HK-2 (cell line): ENCODE measurements at regions not wholly inside any gene's neighbourhood (a gene's known extent, or its start where the extent isn't known, plus 50 kb on each side); places are given as distances from the start of the nearest gene placed in this dataset.
A peak's percentile ranks its signal among the peaks of the same experiment; 100 is the strongest.

ENCODE experiments used
- DNase-seq: peaks from one replicate; pipeline ENCODE4 v3.0.0-alpha.2; 2018; ENCODE audit not compliant: unreplicated experiment

GRCh38 chr4:133887723-133888122, 313.9 kb downstream of the PABPC4L start:
- no peak for DNase-seq

DNA sequence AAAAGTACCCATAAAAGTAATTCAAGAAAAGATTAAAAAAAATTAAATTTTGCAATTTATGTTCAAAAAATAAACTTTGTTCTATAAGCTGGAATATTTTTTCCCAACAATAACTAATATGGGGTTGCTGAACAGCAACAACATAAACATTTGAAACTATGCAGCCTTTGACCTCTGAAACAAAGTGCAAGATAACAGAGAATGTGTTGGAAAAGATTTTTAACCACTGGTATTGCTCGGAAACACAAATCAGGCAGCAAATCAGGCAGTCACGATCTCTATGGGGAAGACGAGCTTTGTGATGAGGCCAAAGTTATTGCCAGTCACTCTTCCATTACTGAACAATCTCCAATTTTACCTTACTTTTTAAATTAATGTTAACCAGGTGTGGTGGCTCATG, 332.1 kb downstream of the PABPC4L start:
- no peak for DNase-seq

- no peak for DNase-seq
These were observed 332.7 kb downstream of the PABPC4L start for GRCh38 chr4:133868856-133869255.

DNA sequence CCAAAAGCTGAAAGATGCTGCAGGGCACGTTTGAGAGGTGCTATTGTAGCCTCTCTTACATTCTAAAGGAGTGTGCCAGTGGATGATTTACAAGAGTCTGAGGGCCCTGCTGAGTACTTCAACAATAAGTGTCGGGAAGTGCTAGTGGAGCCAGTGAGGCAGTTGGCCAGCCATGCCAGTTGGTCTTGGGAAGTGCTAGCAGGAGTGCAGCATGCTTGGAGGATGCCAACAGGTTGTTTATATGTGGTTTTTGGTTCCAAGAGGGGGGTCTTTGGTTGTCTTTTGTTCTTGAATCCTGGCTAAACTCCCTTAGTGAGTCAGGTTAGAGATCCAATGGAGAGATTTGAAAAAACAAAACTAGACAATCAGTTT, 335.3 kb downstream of the PABPC4L start:
- DNase-seq, result peak; percentile 60

GRCh38 chr4:133865612-133866327, 335.8 kb downstream of the PABPC4L start:
- peak; percentile 47 for DNase-seq

DNA sequence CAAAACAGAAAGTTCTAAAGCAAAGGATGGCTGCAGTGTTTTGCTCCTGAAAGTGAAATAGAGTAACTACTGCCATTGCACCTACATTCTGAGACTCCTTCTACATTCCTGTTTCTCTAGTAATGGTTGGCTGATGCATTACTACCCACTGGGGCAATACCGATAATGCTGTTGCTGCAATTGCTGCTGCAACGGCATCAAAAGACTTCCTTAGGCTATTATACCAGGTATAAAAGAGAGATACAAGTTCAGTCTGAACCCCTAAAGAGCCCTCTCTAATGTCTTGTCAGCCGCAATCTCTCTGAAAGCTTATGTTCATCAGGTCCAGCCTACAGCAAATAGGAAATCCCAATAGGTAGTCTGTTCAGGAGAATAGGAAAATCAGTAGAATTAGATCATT, 338.4 kb downstream of the PABPC4L start:
- no peak for DNase-seq

GRCh38 chr4:133856731-133857355, 344.7 kb downstream of the PABPC4L start:
- no peak for DNase-seq

- DNase-seq, result no peak
These were observed 346.6 kb downstream of the PABPC4L start for GRCh38 chr4:133855001-133855400.

- DNase-seq, result no peak
These were observed 362.3 kb downstream of the PABPC4L start for GRCh38 chr4:133839326-133839725.

- no peak for DNase-seq
These were observed 378.4 kb downstream of the PABPC4L start for GRCh38 chr4:133823177-133823576.

DNA sequence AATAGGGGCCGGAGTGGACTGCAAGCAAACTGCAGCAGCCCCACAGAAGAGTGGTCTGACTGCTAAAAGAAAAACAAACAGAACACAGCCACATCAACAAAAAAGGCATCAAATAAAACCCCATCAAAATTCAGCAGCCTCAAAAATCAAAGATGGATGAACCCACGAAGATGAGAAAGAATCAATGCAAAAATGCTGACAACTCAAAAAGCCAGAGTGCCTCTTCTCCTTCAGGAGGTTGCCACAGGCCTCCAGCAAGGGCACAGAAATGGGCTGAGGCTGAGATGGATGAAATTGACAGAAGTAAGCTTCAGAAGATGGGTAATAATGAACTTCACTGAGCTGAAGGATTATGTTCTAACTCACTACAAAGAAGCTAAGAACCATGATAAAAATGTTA, 388.6 kb downstream of the PABPC4L start:
- DNase-seq, result no peak

- no peak for DNase-seq
These were observed 389.4 kb downstream of the PABPC4L start for GRCh38 chr4:133812236-133812635.

DNA sequence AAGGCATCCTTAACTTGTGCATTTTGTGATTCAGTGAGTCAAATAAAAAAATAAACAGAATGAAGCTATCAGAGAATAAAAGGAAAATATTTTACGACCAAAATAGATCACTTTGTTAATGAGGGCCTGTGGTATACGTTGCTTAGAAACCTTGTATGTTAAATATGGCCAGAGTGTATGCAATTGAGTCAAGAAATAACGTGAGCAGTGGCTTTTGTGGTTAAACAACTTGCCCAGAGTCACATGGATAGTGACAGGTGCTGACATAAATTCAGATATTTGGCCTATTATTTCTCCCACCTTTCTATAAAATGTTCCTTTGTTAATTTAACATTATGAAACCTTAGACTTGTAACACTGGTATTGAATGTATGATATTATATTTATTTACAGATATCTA, 393.4 kb downstream of the PABPC4L start:
- DNase-seq, result no peak

GRCh38 chr4:133803341-133803740, 398.2 kb downstream of the PABPC4L start:
- DNase-seq, result no peak

GRCh38 chr4:133802359-133803140, 399.0 kb downstream of the PABPC4L start:
- DNase-seq, result no peak

- no peak for DNase-seq
These were observed 399.7 kb downstream of the PABPC4L start for GRCh38 chr4:133801883-133802282.

GRCh38 chr4:133800966-133801365, 400.6 kb downstream of the PABPC4L start:
- DNase-seq, result no peak

DNA sequence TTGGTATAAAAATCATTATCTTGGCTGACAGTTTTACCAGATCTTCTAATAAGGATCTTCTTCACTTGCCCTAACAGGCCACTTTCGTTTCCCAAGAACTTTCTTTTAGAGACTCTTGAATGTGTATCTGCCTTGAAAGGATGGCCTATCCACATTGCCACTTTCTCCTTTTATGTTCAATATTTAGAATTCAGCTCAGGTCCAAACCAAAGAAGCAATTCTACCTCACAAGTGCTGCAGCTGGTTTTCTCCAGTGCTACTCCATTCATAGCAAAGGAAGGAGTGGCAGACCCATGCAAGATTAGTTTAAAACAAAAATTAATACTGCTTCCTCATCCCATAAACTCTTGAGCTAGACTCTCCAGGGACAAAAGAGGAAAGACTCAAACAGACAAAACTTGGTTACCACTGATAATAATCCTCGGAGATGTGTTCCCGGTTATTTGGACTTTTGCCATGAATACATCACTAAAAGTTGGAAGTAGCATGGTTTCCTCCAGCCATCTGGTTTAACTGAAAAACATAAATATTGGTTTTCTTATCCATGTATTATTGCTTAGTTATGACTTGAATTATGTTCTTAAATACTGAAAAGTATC, 401.8 kb downstream of the PABPC4L start:
- DNase-seq, result no peak

DNA sequence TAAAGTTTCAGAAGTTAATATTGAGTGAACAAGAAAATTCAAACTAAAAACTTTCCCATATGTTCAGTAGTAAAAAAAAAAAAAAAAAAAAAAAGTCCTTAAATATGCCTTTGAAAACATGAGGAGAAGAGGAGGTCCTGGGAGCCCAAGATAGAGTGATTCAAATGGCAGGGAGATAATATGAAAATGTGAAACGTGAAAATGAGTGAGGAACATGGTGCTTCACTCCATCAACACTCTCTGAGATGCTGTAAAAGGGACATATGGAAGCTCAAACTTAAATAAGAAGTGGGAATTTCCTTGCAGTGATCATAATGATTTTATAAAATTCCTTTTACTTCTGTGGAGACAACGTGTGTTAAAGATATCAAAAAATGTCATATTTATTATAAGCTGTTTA, 423.9 kb downstream of the PABPC4L start:
- DNase-seq, result no peak

- no peak for DNase-seq
These were observed 424.6 kb downstream of the PABPC4L start for GRCh38 chr4:133776961-133777360.

GRCh38 chr4:133776503-133776902, 425.1 kb downstream of the PABPC4L start:
- no peak for DNase-seq

- no peak for DNase-seq
These were observed 425.7 kb downstream of the PABPC4L start for GRCh38 chr4:133775881-133776280.

DNA sequence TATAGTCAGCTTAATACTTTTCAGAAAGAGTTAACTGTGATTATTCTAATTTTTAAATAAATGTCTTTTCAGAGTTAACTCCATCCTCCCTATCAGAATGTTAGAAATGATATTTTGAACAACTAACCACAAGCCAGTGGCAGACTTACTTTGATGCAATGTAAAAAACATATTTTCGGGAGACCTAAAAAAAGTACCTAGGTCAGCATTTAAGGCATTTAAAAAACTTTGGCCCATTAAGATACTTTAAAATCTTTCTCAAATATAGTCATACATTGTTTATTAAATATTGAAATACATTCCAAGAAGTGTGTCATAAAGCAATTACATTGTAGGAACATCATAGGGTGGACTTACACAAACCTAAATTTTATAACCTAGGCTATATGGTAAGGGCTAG, 426.1 kb downstream of the PABPC4L start:
- DNase-seq, result no peak
